NCI-H345 (cell line): ENCODE measurements at regions not wholly inside any gene's neighbourhood (a gene's known extent, or its start where the extent isn't known, plus 50 kb on each side); places are given as distances from the start of the nearest gene placed in this dataset.

ENCODE experiments used
- DNase-seq: peaks from one replicate; lab custom pipeline; 2025; lab: John Stamatoyannopoulos, UW

- DNase-seq, result no peak
Observed at GRCh38 chr18:78656346-78656925, 323.2 kb upstream of the SALL3 start.

DNA sequence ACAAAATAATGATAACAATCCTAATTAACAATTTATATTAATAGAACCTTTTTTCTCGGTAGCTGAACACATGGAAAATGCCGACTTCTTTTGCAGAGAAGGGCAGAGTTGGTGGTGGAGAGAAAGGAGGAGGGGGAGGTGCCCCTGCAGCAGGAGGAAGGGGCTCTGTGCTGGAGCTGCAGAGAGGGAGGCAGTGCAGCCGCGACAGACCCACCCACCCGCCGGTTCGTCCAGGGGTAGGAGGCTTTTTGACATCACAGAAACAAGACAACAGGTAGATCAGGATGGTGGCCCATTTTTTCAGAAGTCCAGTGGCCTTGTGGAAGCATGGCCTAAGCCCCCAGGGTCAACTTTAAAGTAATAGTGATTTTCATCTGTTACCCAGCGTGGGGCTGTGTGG is 321.1 kb upstream of the SALL3 start:
- DNase-seq, result no peak

DNA sequence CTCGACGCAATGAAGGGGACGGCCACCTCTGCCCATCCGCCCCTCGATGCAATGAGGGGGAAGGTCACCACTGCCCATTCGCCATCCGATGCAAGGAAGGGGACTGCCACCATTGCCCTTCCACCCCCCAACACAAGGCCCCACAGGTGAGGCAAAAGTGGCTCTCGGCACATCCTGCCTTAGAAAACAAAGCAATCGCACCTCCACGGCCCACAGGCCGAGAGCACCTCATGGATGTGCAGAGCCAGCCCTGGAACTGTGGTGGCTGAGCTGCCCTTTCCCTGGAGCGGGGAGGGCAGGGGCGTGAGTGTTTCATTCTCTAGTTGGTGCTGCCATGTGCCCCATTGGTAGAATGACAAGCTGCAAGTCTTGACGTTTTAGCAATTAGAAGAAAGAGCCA is 320.6 kb upstream of the SALL3 start:
- DNase-seq, result no peak

- peak; percentile 11 for DNase-seq
Observed at GRCh38 chr18:78659748-78660147, 319.9 kb upstream of the SALL3 start.

DNA sequence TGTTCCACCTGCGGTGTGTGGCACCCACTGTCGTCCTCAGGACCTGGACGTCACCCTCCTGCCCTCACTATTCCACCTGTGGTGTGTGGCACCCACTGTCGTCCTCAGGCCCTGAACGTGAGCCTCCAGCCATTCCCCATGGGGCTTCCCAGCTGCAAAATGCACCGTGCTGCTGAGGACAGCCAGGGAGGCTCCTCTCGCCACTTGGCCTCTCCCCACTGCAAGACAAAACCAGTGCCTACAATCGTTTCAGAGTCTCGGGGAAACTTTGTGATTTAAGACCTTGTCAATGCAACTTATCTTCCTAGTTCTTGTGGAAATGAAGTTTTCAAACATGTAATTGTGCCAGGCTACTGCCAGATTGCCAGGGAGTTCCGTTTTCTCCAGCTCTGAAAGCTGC is 319.3 kb upstream of the SALL3 start:
- DNase-seq, result no peak

DNA sequence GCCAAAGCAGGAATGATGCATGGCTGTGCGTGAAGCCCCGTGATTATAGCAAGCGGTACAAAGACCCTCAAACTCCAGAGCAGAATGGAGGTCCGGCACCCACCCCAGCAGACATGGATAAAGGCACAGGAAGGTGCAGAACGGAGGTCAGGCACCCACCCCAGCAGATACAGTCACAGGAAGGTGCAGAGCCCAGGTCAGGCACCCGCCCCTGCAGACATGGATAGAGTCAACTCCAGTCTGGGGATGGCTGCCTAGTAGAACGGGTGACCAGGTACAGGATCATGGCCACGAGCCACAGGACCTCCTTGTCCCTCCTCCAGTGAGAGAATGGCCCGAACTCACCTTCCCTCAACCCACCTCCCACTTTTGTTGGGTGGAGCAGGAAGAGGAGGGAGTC is 318.3 kb upstream of the SALL3 start:
- DNase-seq, result no peak

- no peak for DNase-seq
Observed at GRCh38 chr18:78662879-78663278, 316.7 kb upstream of the SALL3 start.

DNA sequence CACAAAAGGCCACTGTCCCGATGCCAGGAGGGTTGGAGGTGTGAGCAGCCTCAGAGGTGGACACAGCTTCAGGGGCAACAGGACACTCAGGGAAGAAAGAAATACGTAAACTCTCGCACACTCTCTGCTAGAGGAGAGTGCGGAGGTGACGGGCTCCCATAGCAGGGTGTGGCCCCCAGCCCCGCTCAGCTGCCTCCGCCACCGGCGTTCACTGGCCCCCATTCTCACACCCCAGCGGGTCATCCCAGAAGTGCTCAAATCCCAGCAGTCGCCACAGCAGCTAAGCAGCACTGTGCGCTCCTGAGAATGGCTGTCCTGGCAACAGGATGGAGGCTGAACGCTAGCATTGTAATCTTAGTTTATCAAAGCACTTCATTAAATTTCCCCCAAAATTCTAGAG is 315.6 kb upstream of the SALL3 start:
- DNase-seq, result no peak

DNA sequence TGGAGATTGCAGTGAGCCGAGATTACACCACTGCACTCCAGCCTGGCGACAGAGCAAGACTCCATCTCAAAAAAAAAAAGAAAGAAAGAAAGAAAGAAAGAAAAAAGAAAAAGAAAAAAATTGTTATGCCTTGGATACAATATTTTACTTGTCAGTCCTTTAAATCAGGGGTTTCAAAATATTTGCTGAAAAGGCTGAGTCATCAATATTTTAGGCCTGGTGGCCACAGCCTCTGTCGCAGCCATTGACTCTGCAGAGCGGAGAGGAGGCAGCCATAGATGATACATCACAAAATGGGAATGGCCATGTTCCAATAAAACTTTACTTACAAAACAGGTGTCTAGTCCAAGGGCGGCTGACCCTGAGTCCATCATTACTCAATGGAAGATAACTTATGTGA is 314.8 kb upstream of the SALL3 start:
- DNase-seq, result no peak

- no peak for DNase-seq
Observed at GRCh38 chr18:78665644-78666043, 314.0 kb upstream of the SALL3 start.

- no peak for DNase-seq
Observed at GRCh38 chr18:78666666-78667335, 312.8 kb upstream of the SALL3 start.

GRCh38 chr18:78670778-78671391 is 308.7 kb upstream of the SALL3 start:
- DNase-seq, result no peak

DNA sequence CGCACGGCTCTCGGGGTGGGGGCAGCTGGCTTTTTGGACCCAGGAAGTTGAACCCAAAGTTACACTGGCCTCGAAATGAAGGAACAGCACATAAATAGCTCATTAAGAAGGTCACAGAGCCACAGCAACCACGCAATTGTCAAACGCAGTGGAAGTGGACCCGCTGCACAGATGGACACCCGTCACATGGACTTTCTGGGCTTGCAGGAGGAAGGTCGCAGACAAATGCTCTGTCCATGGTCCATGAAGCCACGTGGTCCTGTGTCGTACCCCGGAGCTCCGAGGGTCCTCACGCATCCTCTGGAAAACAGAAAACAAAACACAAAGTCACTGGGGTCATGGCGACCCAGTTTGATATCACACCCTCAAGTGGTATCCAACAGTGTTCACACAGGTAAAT is 308.1 kb upstream of the SALL3 start:
- DNase-seq, result no peak

GRCh38 chr18:78672862-78673446 is 306.7 kb upstream of the SALL3 start:
- DNase-seq, result peak; percentile 30

- DNase-seq, result no peak
Observed at GRCh38 chr18:78673516-78674321, 305.9 kb upstream of the SALL3 start.

DNA sequence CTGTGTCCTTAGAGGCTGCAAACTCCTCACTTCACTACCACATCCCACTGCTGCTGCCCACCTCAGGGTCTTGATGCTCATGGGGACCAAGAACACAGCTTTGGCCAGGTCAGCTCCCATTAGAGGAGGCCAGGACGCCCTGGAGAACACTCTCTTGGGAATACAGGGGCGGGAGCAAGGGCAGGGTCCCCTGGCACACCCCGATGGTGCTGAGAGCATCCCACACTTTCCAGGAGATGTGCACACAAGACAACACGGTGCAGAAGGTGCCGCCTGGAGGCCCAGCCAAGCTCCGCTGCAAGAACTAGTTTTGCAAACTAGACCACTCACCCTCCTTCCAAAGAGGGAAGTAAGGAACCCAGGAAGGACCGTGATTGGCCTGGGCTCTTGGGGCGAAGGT is 304.4 kb upstream of the SALL3 start:
- DNase-seq, result no peak

GRCh38 chr18:78676622-78677482 is 302.8 kb upstream of the SALL3 start:
- DNase-seq, result no peak

DNA sequence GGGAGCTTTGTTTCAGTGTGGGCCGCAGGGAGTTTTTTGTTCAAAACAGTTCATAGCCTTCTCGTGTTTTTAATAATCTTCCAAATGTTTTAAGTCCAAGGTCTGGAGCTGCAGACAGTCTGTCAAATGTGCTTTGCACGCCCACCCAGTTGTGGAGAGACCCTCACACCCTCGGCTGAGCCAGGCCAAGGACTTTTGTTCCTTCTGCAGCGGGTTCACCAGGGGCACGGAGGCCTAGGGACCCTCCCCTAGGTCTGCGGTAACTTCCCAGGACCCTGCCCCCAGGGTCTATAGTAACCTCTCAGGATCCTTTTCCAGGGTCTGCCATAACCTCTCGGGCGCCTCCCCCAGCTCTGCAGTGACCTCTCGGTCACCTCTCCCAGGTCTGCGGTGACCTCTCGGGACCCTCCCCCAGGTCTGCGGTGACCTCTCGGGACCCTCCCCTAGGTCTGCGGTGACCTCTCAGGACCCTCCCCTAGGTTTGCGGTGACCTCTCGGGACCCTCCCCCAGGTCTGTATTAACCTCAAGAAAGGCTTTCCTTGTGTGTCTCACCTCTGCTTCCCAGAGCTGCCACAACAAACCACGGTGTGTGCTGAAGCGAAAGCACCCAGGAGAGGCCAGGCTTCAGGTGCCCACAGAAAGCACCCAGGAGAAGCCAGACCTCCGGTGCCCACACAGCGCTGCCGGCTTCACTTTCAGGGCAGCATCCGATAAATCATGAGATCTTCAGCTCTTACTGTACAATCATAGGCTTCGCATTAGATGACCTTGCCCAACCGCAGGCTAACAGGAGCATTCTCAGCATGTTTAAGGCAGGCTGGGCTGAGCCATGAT is 301.9 kb upstream of the SALL3 start:
- no peak for DNase-seq

DNA sequence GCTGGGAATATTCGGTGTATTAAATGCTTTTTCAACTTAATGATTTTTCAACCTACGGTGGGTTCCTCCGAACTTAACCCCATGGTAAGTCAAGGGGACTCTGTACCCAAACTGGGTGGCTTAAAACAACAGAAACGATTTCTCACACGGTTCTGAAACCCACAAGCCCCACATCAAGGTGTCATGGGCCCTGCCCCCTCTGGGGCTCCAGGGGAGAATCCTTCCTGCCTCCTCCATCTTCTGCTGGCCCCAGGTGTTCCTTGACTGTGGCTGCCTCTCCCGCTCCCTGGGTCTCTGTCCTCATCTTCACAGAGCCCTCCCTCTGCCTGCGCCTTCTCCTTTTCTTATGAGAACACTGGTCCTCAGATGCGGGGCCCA is 301.3 kb upstream of the SALL3 start:
- DNase-seq, result no peak

GRCh38 chr18:78679031-78679430 is 300.6 kb upstream of the SALL3 start:
- DNase-seq, result no peak
